ENCODE measurements at regions not wholly inside any gene's neighbourhood (a gene's known extent, or its start where the extent isn't known, plus 50 kb on each side); places are given as distances from the start of the nearest gene placed in this dataset.
"Not testable (repeated sequence)": the region's sequence is repeated elsewhere in the genome, so short reads cannot be mapped to it uniquely, and the experiment has no call there.

DNA sequence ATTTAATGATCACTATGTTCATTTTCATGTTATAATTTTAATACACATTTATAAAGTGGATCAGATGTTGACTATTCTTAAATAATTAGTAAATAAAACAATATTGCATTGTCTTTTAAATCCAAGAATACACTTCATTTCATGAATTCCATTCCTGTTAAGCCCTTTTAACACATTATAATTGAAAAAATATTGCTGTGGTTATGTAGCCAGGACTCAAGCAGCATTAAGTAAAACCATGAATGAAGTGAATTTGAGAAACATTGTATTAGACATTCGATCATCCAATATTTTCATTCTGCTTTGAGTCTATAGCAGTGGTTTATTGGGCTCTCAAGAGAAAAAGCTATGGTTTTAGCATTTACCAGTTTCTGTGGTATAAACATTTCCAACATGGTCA lies 94.2 kb upstream of the RAPGEF2 start:
- DNase-seq: no peak

DNA sequence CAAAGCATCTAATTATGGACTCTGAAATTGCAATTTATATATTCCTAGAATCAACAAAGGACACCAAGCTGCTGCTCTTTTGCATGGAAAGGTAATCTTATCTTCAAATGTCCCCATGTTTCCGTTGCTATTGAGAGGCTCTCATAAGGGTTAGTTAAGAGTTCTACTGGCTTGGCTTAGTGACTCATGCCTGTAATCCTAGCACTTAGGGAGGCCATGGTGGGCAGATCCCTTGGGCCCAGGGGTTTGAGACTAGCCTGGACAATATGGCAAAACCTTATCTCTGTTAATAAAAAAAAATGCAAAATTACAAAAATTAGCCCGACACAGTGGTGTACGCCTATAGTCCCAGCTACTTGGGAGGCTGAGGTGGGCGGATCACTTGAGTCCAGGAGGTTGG lies 93.4 kb upstream of the RAPGEF2 start:
- DNase-seq: no peak

DNA sequence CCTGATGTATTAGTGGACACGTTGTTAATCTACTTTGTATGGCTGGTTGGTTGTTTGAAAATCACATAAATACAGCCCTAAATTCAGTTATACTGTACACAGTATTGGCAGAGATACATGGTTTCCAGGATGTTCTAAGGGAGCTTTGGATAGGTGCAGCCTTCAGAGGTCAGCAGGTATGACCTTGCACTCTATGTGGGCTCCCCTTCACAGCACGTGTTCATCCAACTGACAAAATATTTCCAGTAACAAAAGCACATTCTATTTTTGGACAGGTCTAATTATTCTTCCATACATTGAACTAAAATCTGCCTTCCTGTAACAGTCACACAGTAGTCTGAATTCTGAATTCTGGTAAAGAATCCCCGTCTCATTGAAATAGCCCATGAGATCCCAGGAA lies 92.8 kb upstream of the RAPGEF2 start:
- no peak for DNase-seq

DNA sequence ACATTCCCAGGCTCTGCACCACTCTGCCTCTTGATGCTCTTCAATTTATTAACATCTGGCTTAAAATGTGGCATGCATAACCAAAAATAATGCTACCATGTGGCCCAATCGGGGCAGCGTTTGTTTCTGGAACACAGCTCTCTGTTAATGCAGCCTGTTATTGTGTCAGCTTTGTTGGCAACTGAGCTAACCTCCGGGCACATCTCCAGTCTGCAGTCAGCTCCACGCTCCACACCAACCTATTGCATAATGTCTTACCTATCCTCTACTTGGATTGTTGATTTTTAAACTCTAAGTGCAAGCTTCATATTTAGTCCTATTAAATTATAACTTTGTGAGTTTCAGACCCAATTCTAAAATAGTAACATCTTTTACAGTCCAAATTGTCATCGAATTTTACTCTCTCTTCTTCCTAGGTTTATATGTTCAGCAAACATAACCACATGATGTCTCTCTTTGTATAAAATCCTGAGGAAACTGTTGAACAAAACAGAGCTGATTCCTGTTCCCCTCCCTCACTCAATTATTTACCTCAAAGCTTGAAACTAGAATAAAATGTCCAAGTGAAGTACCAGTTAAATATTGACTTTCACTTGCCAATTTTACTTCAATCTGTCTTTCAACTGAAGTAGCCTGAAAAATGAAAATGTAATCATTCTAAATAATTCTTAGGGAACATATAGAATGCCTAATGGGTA lies 92.2 kb upstream of the RAPGEF2 start:
- no peak for DNase-seq

DNA sequence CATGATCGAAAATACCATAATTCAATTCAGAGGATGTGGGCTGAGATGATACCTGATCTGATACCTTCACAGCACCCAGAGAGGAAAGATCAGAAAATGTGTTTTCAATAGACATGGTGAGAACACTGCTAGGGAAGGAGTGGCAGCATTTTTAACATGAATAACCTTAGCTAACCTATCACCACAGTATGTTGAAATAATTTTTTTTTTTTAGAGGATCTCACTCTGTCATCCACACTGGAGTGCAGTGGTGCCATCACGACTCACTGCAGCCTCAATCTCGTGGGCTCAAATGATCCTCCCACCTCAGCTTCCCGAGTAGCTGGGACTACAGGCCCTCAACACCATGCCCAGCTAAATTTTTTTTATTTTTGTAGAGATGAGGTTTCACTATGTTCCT lies 90.5 kb upstream of the RAPGEF2 start:
- DNase-seq: no peak

DNA sequence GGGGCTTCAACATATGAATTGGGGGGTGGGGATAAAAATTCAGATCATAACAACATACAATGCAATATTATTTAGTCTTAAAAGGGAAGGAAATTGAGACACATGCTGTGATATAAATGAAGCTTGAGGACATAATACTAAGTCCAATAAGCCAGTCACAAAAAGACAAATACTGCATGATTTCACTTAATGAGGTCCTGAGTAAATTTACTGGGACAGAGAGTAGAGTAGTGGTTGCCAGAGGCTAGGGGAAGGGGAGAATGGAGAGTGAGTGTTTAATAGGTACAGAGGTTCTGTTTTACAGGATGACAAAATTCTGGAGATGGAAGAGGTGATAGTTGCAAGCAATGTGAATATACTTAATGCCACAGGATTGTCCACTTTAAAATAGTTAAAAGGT lies 89.2 kb upstream of the RAPGEF2 start:
- no peak for DNase-seq

DNA sequence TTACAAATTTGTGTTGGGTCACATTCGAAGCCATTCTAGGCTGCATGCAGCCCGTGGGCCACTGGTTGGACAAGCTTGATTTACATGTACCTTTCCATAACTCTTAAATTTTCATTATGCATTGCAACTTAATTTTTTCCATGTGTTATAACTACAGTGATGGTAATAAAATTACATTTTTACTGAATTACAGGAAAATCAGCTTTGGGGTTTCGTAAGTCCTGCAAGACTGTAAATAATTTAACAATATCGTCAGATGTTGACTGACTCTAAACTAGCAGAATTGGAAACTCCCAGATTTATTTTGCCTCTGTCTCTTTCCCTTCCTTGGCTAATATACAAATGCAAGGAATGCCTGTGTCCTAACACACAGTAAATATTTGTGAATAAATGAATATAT lies 88.0 kb upstream of the RAPGEF2 start:
- DNase-seq: no peak

DNA sequence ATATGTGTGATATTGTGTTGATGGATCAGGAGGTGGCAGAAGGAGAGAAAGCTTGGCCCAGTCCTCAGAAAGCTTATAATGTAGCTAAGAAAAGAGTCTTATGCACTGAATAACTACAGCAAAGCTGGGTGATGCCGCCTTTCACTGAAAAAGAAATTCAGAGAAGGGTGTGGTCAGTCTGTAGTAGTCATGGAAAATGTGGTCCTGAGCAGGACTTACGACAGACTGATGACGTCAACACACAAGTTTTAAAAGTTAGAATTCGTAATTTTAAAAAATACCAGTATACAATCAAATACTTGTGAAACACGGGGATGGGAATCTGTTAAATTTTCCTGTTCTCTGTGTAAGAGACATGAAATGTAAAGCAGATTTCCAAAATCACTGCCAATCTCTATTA lies 87.0 kb upstream of the RAPGEF2 start:
- DNase-seq: no peak

DNA sequence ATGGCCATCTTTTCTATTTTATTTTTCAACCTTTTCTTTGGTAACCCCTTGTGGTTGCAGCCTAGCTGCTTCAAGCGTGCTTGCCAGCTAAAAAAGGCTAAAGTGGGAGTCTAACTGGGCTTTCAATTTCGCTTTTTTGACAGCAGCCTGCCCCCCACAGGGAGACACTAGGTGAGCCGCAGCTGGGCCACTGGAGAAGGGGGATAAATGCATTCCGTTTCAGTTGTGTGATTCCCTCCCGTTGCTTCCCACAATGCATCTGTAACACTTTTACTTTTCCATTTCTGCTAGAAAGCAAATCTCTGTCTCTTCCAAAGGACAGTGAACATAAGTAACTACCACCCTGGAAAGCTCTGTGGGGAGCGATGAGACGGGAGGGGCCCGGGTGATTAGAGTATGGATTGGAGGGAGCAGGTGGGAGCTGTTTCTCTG lies 86.3 kb upstream of the RAPGEF2 start:
- DNase-seq: peak; percentile 35

DNA sequence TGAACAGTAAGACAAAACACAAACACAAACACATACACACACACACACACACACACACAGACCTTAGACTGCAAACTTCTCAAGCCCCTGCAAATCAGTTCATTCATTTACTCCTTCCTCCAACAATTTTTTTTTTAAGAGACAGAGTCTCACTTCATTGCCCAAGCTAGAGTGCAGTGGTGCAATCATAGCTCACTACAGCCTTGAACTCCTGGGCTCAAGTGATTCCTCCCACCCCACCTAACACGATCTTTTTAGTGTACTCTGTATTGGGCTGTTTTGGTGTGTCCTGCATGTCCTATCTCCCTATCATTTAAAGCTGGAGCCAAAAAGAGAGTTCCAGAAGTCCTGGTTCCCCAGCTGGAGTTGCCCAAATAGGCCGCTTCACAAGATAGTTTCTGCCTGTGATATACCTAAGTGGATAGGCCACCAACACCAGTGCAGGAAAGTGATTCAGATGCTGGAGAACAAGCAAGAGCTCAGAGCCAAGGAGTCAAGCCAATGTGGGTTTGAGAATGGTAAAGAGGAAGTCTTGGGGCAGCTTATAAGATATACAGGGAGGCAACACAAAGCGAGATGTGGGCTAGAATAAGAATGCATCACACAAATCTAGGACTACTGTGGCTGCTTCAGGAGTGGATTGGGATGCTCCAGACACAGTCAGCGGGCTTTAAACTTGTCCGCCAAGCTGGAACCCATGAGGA lies 85.4 kb upstream of the RAPGEF2 start:
- DNase-seq: no peak

DNA sequence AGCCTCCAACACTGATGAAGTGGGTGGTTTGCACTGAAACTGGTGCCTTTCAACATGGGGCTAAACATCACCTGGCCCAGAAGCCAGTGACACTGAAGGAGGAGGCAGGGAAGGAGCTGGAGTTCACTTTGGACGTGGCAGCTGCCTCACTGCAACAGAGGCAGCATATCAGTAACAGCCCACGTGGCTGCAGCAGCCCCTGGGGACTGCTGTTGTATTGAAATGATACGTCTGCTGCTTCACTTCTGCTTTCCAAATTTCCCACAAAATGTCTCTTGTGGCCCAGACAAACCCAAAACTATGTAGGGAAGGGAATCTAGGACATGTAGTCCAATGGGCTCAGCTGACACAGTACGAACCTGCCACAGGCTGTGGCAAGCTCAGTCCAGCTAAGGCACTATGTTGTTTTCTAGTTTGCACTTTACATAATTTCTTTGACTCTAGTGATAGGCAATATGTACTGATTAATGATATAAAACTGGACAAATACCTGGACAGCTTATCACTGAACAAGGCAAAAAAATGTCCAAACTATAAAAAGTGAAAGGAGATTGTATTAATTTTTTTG lies 84.7 kb upstream of the RAPGEF2 start:
- no peak for DNase-seq

DNA sequence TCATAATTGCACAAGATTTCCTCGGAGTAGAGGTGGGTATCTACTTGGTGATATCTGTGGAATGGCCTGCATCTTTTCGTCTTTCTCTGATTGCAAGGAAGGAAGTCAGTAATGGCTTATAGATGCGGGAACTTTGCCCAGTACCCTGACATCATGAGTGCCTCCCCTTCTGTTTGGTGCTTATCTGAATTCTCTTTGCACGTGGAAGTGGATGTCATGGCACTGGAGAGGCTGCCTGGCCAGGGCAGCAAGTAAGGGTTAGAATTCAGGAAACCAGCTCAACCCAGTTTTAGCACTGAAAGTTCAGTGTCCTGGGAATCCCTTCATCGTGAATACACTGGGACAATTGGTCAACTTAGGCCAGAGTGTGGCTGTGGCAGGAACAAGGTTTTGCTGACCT lies 83.5 kb upstream of the RAPGEF2 start:
- no peak for DNase-seq

DNA sequence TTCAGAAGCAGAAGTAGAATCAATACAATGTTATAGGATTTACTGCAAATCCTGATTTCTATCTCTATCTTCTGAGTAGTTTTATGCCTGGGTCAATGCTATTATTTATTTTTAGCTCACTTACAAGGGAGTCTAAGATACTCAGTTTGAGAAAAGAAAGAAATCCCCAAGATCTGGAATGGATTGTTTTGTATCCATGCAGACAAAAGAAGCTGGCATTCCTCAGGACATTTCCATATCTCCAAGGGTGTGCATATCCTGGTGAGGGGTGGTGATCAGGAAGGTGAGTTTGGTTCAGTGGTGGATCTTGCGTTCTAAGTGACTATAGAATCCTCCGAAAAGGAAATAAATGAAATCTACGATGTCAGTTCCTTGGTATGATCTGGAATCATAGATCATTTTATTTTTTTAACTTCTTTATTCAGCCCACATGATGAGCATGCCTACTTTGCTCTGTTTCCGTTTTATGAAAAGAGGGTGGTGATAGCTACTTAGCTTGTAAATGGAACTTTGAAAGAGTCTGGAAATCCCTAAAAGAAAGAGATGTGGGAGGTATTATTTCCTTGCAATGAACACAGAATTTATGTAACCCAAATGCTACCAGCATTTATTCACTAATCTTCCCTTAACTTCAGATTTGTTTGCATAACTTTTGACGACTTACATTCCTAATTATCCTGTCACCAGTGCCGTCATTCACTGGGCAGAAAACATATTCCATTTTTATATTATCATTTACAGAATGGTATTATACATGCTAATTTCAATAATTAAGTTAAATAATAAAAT lies 81.1 kb upstream of the RAPGEF2 start:
- DNase-seq: no peak

DNA sequence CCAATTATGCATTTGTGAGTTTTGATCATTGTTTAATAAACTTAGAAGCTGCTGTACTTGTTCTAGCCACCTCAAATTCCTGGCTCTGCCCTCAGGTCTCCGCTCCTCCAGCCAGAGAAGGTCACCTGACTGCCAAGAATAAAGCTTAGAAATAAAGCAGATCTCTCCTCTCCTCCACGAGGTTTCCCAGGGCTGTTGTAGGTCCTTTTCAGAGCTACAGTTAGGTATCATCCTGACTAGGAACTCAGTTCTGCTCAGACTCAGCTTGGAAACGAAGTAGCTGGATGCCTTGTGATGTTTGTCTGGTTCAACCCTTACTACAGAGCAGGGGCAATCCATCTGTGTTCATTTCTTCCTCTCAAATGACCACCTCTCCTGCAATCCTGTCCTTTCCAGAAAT lies 79.1 kb upstream of the RAPGEF2 start:
- no peak for DNase-seq

DNA sequence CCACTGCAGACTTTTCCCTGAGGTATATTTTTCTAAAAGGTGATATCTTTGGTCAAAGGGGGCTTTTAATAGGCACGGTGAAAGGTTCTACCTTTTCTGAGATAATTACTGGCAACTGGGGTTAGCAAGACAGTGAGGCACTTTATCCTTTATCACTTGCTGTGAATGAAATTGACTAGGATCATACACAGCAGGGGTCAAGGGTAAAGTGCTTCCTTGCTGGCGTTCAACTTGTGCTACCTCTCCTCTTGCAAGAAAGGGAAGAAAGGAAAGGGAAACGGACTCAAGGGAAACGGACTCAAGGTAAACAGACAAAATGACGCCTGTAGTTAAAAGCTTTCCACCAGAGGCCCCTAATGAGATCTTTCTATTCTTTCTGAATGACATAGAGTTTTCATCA lies 78.6 kb upstream of the RAPGEF2 start:
- no peak for DNase-seq

DNA sequence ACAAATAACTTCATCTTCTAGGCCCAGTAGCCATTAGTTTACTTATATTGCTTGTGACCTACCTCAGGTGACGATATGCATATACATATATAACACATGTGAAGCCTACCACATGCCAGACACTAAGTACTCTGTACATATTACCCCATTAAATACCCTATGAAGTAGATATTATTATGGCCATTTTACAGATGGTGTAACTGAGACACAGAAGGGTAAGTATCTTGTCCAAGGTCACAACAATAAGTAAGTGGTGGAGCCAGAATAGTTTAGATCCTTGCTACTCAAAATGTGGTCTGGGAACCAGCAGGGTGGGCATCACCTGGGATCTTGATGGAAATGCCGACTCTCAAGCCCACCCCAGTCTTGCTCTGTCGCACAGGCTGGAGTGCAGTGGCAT lies 78.1 kb upstream of the RAPGEF2 start:
- DNase-seq: no peak

DNA sequence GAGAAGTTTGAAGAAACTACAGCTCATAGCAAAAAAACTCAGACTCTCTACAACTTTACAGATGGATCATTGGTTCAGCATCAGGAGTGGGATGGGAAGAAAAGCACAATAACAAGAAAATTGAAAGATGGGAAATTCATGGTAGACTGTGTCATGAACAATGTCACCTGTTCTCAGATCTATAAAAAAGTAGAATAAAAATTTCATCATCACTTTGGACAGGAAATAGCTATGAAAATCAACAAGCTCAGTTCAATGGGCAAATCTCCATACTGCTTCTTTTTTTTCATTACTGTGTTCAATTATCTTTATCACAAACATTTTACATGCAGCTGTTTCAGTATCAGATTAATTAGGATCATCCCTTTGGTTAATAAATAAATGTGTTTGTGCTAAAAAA lies 76.5 kb upstream of the RAPGEF2 start:
- no peak for DNase-seq

DNA sequence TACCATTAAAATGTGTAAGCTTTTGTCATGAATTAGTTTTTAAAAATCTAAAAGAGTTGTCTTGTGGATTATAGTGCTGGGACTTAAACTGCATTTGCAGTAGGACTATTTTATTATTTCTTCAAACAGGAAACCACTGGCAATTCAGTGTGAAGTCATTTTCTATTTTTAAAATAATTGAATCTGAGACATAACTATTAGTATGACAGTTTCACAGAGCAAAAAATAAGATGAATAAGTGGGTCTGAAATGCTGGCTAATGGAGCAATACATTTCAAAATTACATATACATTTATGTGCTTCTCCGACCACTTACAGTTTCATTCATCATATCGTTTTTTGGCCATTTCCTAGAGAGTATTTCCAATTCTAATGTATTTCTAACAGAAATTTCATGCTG lies 75.3 kb upstream of the RAPGEF2 start:
- DNase-seq: no peak

DNA sequence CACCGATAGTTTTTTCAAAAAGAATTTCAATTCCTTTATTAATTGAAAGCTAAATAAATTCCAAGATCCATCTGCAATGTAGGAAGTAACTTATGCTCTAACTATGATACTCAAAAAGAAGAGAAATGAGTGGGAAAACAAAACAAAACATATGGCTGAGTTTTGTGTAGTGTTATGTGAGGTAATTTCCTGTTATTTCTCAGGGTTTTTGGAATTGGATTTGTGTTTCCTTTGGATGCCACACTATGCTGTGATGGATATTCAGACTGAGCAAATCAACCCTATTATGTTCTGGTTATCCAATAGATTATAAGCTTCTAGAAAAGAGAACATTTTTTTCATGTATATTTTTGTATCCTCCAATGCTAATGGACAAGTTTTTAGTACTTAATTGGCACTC lies 73.4 kb upstream of the RAPGEF2 start:
- no peak for DNase-seq

DNA sequence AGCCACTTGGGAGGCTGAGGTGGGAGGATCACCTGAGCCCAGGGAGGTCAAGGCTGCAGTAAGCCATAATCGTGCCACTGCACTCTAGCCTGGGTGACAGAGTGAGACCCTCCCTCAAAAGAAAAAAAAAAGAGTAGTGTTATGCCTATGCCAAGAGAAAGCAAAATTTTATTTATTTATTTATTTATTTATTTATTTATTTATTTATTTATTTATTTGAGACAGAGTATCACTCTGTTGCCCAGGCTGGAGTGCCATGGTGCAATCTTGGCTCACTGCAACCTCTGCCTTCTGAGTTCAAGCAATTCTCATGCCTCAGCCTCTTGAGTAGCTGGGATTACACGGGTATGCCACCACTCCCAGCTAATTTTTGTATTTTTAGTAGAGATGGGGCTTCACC lies 72.6 kb upstream of the RAPGEF2 start:
- not testable (repeated sequence) for DNase-seq

DNA sequence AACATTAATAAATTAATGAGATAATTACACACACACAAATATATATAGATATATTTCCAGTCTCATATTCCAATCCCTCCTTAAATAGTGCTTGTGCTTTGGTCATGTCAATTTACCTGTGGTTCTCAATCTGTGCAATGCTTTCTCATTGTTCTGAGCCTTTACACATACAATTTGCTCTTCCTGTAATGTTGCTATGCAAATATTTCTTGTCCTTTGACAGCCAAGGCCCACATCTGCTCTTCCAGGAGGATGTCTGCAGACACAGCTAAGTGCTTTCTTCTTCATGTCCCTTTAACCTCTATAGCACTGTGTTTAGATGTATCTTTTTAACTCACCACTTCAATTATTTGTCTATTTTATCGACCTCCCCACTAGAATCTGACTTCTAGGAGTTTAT lies 67.3 kb upstream of the RAPGEF2 start:
- DNase-seq: no peak

DNA sequence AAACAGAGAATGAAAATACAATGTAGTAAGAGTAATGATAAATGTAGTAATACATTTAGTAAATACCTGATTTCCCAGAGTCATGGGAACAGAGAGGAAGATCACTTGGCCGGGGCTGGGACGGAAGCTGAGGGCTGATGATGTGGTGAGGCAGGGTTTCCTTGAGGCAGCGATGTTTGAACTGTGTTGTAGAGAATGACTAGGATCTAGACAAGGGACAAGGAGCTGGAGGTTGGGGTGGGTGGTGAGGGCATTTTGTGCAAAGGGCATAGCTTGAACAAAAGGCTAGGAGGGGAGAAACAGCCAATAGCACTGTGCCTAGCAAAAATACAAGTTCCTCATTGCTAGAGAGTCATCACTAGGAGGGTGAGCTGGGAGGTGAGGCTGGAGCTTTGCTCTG lies 64.3 kb upstream of the RAPGEF2 start:
- no peak for DNase-seq

All from 8988T (cell line).